Omental fat pad (tissue), 3 donors: ENCODE measurements at regions not wholly inside any gene's neighbourhood (a gene's known extent, or its start where the extent isn't known, plus 50 kb on each side); places are given as distances from the start of the nearest gene placed in this dataset.

ENCODE experiments used
- ATAC-seq: fragments of 150-250 bp; one replicate; pipeline ENCODE4 v1.9.1; 2016; ENCODE audit warnings: mild to moderate bottlenecking, moderate library complexity; ENCODE audit not compliant: low FRiP score
- DNase-seq: peaks from one replicate; pipeline ENCODE4 v3.0.0-alpha.2; 2019; ENCODE audit warnings: low spot score
- CTCF ChIP-seq, 3 donors: fragments of 450-650 bp; IDR thresholded peaks; one replicate each; pipeline ENCODE4 v1.5.1; 2016 to 2017; ENCODE audit warnings: antibody characterized with exemption in 3 of 3, mild to moderate bottlenecking in 3 of 3, moderate library complexity in 2 of 3

- DNase-seq: no peak
- ATAC-seq: no peak
- no peak for TF ChIP-seq CTCF (IDR thresholded peaks at IDR 0.05)
Measured at GRCh38 chr2:191543708-191544107, 134.2 kb upstream of the NABP1 start.

- DNase-seq (no peak), ATAC-seq (no peak)
- no peak for TF ChIP-seq CTCF (IDR thresholded peaks at IDR 0.05)
Measured at GRCh38 chr2:191544461-191545062, 133.4 kb upstream of the NABP1 start.

GRCh38 chr2:191545361-191545760, 132.6 kb upstream of the NABP1 start:
- ATAC-seq (no peak), DNase-seq (no peak)
- no peak for TF ChIP-seq CTCF (IDR thresholded peaks at IDR 0.05)

GRCh38 chr2:191552066-191552465, 125.9 kb upstream of the NABP1 start:
- DNase-seq (no peak), ATAC-seq (no peak)

GRCh38 chr2:191554240-191554639, 123.7 kb upstream of the NABP1 start:
- ATAC-seq (no peak), DNase-seq (no peak)
- TF ChIP-seq CTCF (IDR thresholded peaks at IDR 0.05): no peak

More at GRCh38 chr2:191552066-191552465, 125.9 kb upstream of the NABP1 start:
- no peak for TF ChIP-seq CTCF (IDR thresholded peaks at IDR 0.05)

GRCh38 chr2:191555092-191555742, 122.7 kb upstream of the NABP1 start:
- ATAC-seq: peak; percentile 75
- peak in 2 of 3 donors; percentile 54 to 58 for TF ChIP-seq CTCF (IDR thresholded peaks at IDR 0.05)
- DNase-seq: peak; percentile 74

GRCh38 chr2:191556463-191556862, 121.5 kb upstream of the NABP1 start:
- ATAC-seq: no peak
- no peak for TF ChIP-seq CTCF (IDR thresholded peaks at IDR 0.05)
- no peak for DNase-seq
